ENCODE measurements at regions not wholly inside any gene's neighbourhood (a gene's known extent, or its start where the extent isn't known, plus 50 kb on each side); places are given as distances from the start of the nearest gene placed in this dataset.

DNA sequence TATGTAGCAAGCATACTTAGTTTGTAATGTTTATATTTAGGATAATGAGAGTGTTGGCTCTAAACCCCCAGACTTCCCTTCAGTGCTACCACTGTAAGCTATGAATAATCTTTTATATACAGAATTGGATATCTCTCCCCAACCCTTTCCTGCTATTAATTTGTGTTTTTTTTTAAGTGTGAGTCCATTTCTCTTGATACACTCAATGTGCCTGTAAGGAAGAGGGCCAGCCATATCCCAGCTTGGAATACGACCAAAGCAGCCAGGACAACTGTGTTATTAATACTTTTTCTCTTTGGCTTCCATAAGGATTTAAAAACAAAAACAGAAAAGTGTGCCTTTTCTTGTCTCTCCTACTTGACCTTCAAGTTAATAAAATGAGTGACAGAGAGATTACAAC lies 116.7 kb downstream of the SNAPC1 start:
- Histone ChIP-seq H3K27me3 (ENCODE audit: control insufficient read depth in 4 of 4, insufficient read depth in 4 of 4, low read length in 3 of 4) (peaks cover 0 to 9% (median 0%) of the 10 kb centered on the region in 4 donors), H3K4me3 (ENCODE audit: low read depth in 1 of 3, low read length in 3 of 3) (no peak overlapping the region), H3K9me3 (ENCODE audit: control insufficient read depth in 4 of 4, low read length in 3 of 4) (peaks cover 0 to 5% (median 0%) of the 10 kb centered on the region in 4 donors), H3K36me3 (ENCODE audit: control insufficient read depth in 4 of 4, insufficient read depth in 3 of 4, low read depth in 1 of 4, low read length in 3 of 4) (no peaks in the 10 kb centered on the region), H3K9ac (ENCODE audit: low read depth in 1 of 2, low read length in 2 of 2) (no peak overlapping the region), H3K4me1 (ENCODE audit: control insufficient read depth in 4 of 4, insufficient read depth in 4 of 4, low read length in 3 of 4) (no peaks in the 10 kb centered on the region), H3K27ac (ENCODE audit: low read depth in 1 of 2, low read length in 2 of 2) (no peak overlapping the region)
- 70% methylated on average over 1 of the region's 1 CpG for WGBS
- TF ChIP-seq FOXA1 (IDR thresholded peaks at IDR 0.05) (no peak), SP1 (IDR thresholded peaks at IDR 0.05) (no peak), RXRA (IDR thresholded peaks at IDR 0.05) (no peak), EGR1 (IDR thresholded peaks at IDR 0.05; ENCODE audit: low read depth in 2 of 2) (no peak), HNF4A (conservative IDR thresholded peaks at IDR 0.05) (no peak), YY1 (IDR thresholded peaks at IDR 0.05) (no peak), TAF1 (conservative IDR thresholded peaks at IDR 0.05) (no peak), FOXA2 (IDR thresholded peaks at IDR 0.05) (no peak), NR2F2 (IDR thresholded peaks at IDR 0.05) (no peak), JUND (IDR thresholded peaks at IDR 0.05) (no peak), HNF4G (IDR thresholded peaks at IDR 0.05) (no peak), GABPA (IDR thresholded peaks at IDR 0.05 in 1 of 2, conservative IDR thresholded peaks at IDR 0.05 in 1 of 2) (no peak), RAD21 (IDR thresholded peaks at IDR 0.05) (no peak)
- TF ChIP-seq, protein P1, sequence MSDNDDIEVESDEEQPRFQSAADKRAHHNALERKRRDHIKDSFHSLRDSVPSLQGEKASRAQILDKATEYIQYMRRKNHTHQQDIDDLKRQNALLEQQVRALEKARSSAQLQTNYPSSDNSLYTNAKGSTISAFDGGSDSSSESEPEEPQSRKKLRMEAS (IDR thresholded peaks at IDR 0.05), result no peak
- TF ChIP-seq, protein P2, sequence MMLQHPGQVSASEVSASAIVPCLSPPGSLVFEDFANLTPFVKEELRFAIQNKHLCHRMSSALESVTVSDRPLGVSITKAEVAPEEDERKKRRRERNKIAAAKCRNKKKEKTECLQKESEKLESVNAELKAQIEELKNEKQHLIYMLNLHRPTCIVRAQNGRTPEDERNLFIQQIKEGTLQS (IDR thresholded peaks at IDR 0.05), result no peak
- TF ChIP-seq, protein P3, sequence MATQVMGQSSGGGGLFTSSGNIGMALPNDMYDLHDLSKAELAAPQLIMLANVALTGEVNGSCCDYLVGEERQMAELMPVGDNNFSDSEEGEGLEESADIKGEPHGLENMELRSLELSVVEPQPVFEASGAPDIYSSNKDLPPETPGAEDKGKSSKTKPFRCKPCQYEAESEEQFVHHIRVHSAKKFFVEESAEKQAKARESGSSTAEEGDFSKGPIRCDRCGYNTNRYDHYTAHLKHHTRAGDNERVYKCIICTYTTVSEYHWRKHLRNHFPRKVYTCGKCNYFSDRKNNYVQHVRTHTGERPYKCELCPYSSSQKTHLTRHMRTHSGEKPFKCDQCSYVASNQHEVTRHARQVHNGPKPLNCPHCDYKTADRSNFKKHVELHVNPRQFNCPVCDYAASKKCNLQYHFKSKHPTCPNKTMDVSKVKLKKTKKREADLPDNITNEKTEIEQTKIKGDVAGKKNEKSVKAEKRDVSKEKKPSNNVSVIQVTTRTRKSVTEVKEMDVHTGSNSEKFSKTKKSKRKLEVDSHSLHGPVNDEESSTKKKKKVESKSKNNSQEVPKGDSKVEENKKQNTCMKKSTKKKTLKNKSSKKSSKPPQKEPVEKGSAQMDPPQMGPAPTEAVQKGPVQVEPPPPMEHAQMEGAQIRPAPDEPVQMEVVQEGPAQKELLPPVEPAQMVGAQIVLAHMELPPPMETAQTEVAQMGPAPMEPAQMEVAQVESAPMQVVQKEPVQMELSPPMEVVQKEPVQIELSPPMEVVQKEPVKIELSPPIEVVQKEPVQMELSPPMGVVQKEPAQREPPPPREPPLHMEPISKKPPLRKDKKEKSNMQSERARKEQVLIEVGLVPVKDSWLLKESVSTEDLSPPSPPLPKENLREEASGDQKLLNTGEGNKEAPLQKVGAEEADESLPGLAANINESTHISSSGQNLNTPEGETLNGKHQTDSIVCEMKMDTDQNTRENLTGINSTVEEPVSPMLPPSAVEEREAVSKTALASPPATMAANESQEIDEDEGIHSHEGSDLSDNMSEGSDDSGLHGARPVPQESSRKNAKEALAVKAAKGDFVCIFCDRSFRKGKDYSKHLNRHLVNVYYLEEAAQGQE (IDR thresholded peaks at IDR 0.05), result no peak
- TF ChIP-seq, protein P4, sequence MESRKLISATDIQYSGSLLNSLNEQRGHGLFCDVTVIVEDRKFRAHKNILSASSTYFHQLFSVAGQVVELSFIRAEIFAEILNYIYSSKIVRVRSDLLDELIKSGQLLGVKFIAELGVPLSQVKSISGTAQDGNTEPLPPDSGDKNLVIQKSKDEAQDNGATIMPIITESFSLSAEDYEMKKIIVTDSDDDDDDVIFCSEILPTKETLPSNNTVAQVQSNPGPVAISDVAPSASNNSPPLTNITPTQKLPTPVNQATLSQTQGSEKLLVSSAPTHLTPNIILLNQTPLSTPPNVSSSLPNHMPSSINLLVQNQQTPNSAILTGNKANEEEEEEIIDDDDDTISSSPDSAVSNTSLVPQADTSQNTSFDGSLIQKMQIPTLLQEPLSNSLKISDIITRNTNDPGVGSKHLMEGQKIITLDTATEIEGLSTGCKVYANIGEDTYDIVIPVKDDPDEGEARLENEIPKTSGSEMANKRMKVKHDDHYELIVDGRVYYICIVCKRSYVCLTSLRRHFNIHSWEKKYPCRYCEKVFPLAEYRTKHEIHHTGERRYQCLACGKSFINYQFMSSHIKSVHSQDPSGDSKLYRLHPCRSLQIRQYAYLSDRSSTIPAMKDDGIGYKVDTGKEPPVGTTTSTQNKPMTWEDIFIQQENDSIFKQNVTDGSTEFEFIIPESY (IDR thresholded peaks at IDR 0.05), result no peak
- TF ChIP-seq, protein P5, sequence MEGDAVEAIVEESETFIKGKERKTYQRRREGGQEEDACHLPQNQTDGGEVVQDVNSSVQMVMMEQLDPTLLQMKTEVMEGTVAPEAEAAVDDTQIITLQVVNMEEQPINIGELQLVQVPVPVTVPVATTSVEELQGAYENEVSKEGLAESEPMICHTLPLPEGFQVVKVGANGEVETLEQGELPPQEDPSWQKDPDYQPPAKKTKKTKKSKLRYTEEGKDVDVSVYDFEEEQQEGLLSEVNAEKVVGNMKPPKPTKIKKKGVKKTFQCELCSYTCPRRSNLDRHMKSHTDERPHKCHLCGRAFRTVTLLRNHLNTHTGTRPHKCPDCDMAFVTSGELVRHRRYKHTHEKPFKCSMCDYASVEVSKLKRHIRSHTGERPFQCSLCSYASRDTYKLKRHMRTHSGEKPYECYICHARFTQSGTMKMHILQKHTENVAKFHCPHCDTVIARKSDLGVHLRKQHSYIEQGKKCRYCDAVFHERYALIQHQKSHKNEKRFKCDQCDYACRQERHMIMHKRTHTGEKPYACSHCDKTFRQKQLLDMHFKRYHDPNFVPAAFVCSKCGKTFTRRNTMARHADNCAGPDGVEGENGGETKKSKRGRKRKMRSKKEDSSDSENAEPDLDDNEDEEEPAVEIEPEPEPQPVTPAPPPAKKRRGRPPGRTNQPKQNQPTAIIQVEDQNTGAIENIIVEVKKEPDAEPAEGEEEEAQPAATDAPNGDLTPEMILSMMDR (IDR thresholded peaks at IDR 0.05; ENCODE audit: low read depth, low read length, missing input control), result no peak
- no peak for DNase-seq (ENCODE audit: low spot score)
